GM23248 (cell line): ENCODE measurements at regions not wholly inside any gene's neighbourhood (a gene's known extent, or its start where the extent isn't known, plus 50 kb on each side); places are given as distances from the start of the nearest gene placed in this dataset.

Source experiments
- EZH2 ChIP-seq: fragments of 200-600 bp; sonication (generic); IDR thresholded peaks from 2 replicates; pipeline ENCODE4 v1.6.1; 2018; ENCODE audit warnings: antibody characterized with exemption, mild to moderate bottlenecking; ENCODE audit not compliant: insufficient read depth, poor library complexity, severe bottlenecking
- EZH2phosphoT487 ChIP-seq: fragments of 200-600 bp; sonication (generic); IDR thresholded peaks from 2 replicates; pipeline ENCODE4 v1.6.1; 2018; ENCODE audit warnings: antibody characterized with exemption, moderate library complexity, mild to moderate bottlenecking, low read depth; ENCODE audit not compliant: insufficient read depth

DNA sequence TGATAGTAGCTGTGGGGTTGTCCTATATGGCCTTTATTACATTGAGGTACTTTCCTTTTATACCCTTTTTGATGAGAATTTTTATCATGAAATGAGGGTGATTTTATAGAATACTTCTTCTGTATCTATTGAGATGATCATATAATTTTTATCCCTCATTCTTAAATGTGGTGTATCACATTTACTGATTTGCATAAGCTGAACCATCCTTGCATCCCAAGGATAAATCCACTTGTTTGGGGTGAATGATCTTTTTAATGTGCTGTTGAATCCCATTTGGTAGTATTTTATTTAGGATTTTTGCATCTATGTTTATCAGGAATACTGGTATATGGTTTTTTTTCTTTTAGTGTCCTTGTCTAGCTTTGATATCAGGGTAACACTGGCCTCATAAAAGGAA, 84.5 kb upstream of the IL6 start:
- TF ChIP-seq EZH2 (no peak), EZH2phosphoT487 (no peak)
